AG04449 (cell line): ENCODE measurements at regions not wholly inside any gene's neighbourhood (a gene's known extent, or its start where the extent isn't known, plus 50 kb on each side); places are given as distances from the start of the nearest gene placed in this dataset.

Experiments used
- CTCF ChIA-PET: fragments of 350-600 bp; formaldehyde crosslinking; extraction: SDS; loops from one replicate; lab custom pipeline; 2021; ENCODE audit warnings: antibody characterized with exemption; lab: Yijun Ruan, JAX
- POLR2A ChIA-PET: fragments of 400-600, 350-600 bp; formaldehyde crosslinking; extraction: SDS; loops from one replicate; lab custom pipeline; 2020; ENCODE audit warnings: antibody characterized with exemption, inconsistent platforms; lab: Yijun Ruan, JAX
- DNase-seq: peaks from one replicate; pipeline ENCODE4 v3.0.0-alpha.2; 2010; ENCODE audit warnings: low read depth, low spot score
- H3K4me3 ChIP-seq: 2 replicates; pipeline ENCODE4 v1.5.1; 2011; ENCODE audit warnings: low read depth, mild to moderate bottlenecking, control low read depth, low read length
- TF ChIP-seq, protein P1 (sequence below): IDR thresholded peaks from one replicate; pipeline ENCODE4 v1.5.1; 2011; ENCODE audit warnings: mild to moderate bottlenecking, moderate library complexity, low read length, control low read depth, inconsistent platforms; ENCODE audit not compliant: insufficient read depth; ENCODE audit errors: missing control alignments

DNA sequence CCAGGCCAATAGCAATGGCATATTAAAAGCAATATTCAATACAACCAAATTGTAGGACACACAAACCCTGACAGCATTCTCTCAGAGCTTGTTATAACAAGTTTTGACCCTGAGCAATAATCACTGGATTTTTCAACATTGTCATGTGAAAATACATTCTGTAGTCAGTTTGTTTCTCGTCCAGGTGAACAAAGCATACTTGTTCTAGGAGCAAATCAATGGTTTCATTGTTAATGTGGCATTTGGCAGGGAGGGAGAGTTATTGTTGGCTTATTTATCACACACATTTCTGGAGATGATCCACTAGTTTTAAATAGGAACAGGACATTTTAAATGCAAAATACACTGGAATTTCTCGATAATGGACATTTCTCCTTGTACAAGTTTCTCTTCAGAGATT, 69.9 kb upstream of the L3MBTL4 start:
- ChIA-PET CTCF (no interaction called here), POLR2A (no interaction called here)
- no peak overlapping the region for H3K4me3 ChIP-seq
- DNase-seq, result no peak
- TF ChIP-seq, protein P1, sequence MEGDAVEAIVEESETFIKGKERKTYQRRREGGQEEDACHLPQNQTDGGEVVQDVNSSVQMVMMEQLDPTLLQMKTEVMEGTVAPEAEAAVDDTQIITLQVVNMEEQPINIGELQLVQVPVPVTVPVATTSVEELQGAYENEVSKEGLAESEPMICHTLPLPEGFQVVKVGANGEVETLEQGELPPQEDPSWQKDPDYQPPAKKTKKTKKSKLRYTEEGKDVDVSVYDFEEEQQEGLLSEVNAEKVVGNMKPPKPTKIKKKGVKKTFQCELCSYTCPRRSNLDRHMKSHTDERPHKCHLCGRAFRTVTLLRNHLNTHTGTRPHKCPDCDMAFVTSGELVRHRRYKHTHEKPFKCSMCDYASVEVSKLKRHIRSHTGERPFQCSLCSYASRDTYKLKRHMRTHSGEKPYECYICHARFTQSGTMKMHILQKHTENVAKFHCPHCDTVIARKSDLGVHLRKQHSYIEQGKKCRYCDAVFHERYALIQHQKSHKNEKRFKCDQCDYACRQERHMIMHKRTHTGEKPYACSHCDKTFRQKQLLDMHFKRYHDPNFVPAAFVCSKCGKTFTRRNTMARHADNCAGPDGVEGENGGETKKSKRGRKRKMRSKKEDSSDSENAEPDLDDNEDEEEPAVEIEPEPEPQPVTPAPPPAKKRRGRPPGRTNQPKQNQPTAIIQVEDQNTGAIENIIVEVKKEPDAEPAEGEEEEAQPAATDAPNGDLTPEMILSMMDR, result no peak

DNA sequence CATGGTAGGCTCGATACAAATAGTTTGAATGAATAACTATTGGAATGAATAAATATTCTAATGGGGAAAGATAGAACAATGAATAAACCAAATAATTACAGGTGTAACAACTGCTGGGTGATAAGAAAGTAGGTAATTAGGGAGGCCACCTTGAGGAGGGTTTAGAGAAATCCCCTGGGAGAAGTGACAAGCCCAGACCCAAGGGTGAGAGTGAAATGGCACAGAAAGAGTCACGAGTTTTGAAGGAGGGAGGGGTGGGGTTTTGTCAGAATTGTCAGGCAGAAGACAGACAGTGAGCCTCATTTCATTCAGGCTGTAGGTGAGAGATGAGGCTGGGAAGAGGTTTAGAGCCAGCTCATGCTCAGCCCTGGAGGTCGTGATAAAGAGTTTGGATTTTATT, 71.6 kb upstream of the L3MBTL4 start:
- no peak for DNase-seq
- no peak overlapping the region for H3K4me3 ChIP-seq
- ChIA-PET CTCF (no interaction called here), POLR2A (no interaction called here)
- TF ChIP-seq, protein P1, result no peak

DNA sequence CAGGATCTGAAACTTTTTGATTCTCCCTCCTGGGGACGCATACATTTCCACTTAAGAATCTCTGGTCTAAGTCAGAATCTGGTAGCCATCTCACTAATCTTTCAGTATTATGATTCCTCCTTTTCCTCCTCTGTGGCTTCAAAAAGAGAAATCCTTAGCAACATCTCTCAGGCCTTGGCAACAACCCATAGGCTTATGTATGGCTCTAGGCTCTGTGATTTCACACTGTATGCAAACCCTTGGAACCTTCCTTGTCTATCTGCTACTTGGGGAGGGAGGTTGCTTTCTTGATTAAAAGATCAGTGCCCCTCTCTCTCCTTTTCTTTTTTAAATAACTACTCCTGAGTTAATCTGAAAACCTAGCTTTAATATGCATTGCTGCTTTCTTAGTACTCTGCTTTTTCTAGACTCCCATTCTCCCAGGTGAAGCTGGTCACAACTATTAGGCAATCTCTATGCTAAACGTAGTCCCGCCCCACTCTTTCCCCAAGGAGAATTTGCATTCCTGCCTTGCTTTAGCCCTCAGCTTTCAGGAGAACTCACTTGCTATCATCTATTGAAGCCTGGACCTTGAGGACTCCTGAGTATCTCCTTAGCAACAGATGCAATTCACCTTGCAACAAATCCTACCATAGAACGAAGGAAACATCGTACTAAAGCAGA, 72.2 kb upstream of the L3MBTL4 start:
- CTCF ChIA-PET, result no interaction called here
- no peak for DNase-seq

DNA sequence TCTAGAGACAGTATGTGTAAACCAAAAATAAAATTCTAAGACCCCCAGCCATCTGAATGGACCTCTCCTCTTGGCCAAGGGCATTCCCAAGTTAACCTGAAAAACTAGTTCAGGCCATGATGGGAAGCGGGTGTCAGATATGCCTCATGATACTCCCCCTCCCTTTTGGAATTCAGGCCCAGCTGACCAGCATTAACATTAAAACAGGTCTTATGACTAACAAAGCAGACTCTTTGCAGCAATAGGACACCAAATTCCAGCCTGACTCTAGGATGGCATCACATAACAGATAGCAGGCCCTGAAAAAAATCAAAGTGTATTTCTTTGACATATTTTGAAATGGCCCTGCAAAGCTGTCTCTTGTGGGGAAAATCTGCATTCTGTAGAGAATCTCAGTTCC, 73.3 kb upstream of the L3MBTL4 start:
- DNase-seq, result no peak
- TF ChIP-seq, protein P1, result no peak
- POLR2A ChIA-PET, result no interaction called here
- CTCF ChIA-PET, result no interaction called here
- no peak overlapping the region for H3K4me3 ChIP-seq

More for the DNA sequence above, 72.2 kb upstream of the L3MBTL4 start:
- TF ChIP-seq, protein P1, result no peak
- POLR2A ChIA-PET, result no interaction called here
- no peak overlapping the region for H3K4me3 ChIP-seq

- TF ChIP-seq, protein P1, result no peak
- CTCF ChIA-PET, result no interaction called here
- POLR2A ChIA-PET, result no interaction called here
- H3K4me3 ChIP-seq, result no peak overlapping the region
- DNase-seq, result no peak
Measured at GRCh38 chr18:6488956-6489355, 74.2 kb upstream of the L3MBTL4 start.

DNA sequence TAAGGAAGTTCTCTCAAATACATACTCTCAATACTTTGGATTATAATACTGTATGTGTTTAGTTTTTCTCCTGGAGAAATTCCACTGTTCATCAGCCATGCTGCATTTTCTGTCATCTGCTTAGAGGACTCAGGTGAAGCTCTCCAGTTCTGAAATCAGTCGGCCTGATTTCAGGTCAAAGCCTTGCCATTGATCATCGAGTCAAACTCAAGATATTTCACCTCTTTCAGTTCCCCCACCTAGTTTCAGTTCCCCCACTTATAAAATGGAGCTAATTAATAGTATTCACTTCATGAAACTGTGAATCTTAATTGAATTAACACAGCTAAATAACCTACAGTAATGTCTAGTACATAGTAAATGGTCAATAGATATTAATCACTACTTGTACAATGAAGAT, 75.3 kb upstream of the L3MBTL4 start:
- ChIA-PET POLR2A (no interaction called here), CTCF (no interaction called here)
- no peak overlapping the region for H3K4me3 ChIP-seq
- TF ChIP-seq, protein P1, result no peak
- DNase-seq, result no peak
